RWPE1 (cell line): ENCODE measurements at regions not wholly inside any gene's neighbourhood (a gene's known extent, or its start where the extent isn't known, plus 50 kb on each side); places are given as distances from the start of the nearest gene placed in this dataset.
A peak's percentile ranks its signal among the peaks of the same experiment; 100 is the strongest.

Experiments used
- CTCF ChIA-PET: fragments of 350-600 bp; sonication (Branson Sonifier 250); formaldehyde crosslinking; extraction: SDS; loops from one replicate; lab custom pipeline; 2021; lab: Yijun Ruan, JAX
- POLR2A ChIA-PET: fragments of 400-600 bp; formaldehyde crosslinking; extraction: SDS; loops from one replicate; lab custom pipeline; 2020; ENCODE audit warnings: antibody characterized with exemption; ENCODE audit not compliant: low non-redundant PET; lab: Yijun Ruan, JAX
- DNase-seq: peaks from one replicate; pipeline ENCODE4 v3.0.0; 2012; ENCODE audit warnings: low spot score
- H3K27ac ChIP-seq: fragments of 450-650 bp; 2 replicates; pipeline ENCODE4 v1.5.1; 2017
- TF ChIP-seq, protein P1 (sequence below): fragments of 450-650 bp; conservative IDR thresholded peaks from 2 replicates; pipeline ENCODE4 v1.5.1; 2017; ENCODE audit warnings: low read depth, mild to moderate bottlenecking

DNA sequence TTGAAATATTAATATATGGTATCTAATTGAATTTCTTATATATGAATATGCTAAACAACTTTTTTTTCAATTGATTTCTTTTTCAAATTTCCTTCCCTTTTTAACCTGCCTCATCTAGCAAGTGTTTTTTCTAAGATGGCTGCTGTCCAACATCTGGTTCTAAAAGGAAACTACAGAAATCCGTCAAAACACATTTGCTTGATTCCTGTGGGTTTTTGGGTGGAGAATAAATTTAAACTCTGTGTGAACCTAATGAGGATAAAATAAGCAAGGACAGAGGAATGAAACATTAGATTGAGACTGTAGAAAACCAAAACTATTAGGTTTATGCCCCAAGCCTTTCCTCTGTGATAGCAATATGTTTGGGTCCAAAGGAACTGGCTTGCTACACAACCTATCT is 75.5 kb upstream of the STARD3NL start:
- no peak overlapping the region for H3K27ac ChIP-seq
- ChIA-PET POLR2A (no interaction called here), CTCF (no interaction called here)
- no peak for DNase-seq
- TF ChIP-seq, protein P1, sequence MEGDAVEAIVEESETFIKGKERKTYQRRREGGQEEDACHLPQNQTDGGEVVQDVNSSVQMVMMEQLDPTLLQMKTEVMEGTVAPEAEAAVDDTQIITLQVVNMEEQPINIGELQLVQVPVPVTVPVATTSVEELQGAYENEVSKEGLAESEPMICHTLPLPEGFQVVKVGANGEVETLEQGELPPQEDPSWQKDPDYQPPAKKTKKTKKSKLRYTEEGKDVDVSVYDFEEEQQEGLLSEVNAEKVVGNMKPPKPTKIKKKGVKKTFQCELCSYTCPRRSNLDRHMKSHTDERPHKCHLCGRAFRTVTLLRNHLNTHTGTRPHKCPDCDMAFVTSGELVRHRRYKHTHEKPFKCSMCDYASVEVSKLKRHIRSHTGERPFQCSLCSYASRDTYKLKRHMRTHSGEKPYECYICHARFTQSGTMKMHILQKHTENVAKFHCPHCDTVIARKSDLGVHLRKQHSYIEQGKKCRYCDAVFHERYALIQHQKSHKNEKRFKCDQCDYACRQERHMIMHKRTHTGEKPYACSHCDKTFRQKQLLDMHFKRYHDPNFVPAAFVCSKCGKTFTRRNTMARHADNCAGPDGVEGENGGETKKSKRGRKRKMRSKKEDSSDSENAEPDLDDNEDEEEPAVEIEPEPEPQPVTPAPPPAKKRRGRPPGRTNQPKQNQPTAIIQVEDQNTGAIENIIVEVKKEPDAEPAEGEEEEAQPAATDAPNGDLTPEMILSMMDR = no peak

DNA sequence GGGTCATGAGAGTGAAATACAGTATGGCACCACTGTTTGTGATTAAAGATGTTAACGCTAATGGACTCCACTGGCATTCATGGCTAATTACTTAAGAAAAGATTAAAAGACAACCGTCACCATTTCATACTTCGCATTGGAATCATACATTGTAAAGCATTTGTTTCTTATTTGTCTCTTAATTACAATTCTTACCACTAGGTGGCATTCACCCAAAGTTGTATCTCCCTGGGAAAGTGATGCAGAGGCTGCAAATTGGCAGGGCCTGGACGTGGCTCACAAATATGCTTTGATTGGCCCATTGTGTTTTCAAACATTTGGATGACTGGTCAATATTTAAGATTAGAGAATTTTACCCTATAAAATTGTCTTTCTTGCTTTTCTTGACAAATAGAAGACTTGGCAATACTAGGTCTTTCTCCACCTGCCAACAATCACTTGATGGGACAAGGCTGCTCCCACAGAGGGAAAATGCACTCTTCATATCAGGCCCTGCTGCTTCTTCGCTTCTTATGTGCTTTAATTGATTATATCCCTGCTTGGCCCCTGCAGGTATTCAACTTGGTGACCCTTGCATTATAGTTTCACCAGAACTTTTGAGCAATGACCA is 72.1 kb upstream of the STARD3NL start:
- ChIA-PET POLR2A (no interaction called here), CTCF (interaction anchor here (0.8 to 0.9 kb wide), 2 partner anchors 117 kb away, joined by 4 read pairs; no protein-coding TSS in a partner anchor)
- DNase-seq = peak; percentile 46
- TF ChIP-seq, protein P1 = peak; percentile 77
- H3K27ac ChIP-seq = no peak overlapping the region

DNA sequence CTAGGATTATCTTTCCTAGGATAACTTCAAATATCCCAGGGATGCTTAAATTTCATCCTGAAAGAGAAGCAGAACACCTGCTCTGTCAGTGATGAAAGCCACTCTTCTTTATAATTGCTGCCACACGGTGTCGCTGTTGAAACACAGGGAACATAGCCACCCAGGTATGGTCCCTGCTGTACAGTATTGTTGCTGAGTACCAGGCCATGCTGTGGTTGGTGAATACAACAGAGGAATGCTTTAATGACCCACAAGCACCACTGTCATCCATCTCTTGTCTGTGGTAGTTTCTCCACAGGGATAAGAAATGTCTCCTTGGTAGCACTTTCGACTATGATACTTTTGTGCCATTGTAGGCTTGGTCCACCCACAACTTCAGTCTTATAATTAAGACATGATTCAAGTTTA is 70.6 kb upstream of the STARD3NL start:
- TF ChIP-seq, protein P1 = peak; percentile 90
- DNase-seq = peak; percentile 70
- CTCF ChIA-PET = interaction anchor here (1.3 to 2.6 kb wide), 2 partner anchors 115 to 211 kb away, joined by 4 to 13 read pairs; no protein-coding TSS in a partner anchor
- POLR2A ChIA-PET = no interaction called here
- H3K27ac ChIP-seq = no peak overlapping the region

DNA sequence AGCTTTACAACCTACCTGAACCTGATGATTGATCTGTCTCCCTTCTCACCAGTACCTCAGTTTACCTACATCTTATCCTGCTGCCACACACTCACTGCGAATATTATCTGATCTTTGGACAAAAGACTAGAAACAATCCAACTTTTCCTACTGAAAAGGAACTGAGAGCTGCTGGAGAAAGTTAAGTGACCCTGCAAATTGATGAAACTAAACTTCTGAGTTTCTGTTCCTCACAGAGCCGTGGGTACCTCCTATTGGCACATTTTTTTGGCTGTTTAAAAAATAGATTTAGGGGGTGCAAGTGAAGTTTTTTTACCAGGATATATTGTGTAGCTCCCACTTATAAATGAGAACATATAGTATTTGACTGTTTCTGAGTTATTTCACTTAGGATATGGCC is 66.0 kb upstream of the STARD3NL start:
- POLR2A ChIA-PET = no interaction called here
- TF ChIP-seq, protein P1 = no peak

DNA sequence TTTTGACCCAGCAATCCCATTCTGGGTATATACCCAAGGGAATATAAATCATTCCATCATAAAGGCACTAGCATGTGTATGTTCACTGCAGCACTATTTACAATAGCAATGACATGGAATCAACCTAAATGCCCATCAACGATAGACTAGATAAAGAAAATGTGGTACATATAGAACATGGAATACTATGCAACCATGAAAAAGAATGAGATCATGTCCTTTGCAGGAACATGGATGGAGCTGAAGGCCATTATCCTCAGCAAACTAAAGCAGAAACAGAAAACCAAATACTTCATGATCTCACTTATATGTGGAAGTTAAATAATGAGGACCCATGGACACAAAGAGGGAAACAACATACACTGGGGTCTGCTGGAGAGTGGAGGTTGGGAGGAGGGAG is 58.0 kb upstream of the STARD3NL start:
- ChIA-PET CTCF (no interaction called here), POLR2A (no interaction called here)
- TF ChIP-seq, protein P1 = no peak
- DNase-seq = no peak
- no peak overlapping the region for H3K27ac ChIP-seq

More for the DNA sequence above, 66.0 kb upstream of the STARD3NL start:
- CTCF ChIA-PET = no interaction called here
- H3K27ac ChIP-seq = no peak overlapping the region
- no peak for DNase-seq

DNA sequence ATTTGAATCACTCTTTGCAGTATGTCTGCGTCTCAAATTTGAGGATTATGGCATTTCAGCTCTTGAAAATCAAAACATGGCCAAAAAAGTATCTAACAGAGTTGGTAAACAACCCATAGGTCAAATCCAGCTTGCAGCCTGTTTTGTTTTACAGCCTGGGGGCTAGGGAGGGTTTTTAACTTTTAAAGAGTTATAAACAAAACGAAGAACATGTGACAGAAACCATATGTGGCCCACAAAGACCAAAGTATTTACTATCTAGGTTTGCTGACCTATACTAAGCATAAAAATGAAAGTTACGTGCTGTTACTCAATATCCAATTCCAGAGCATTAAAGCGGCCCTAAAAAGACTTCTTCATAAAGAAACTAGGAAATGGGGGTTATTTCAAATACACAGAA is 55.5 kb upstream of the STARD3NL start:
- TF ChIP-seq, protein P1 = no peak
- DNase-seq = no peak
- ChIA-PET CTCF (no interaction called here), POLR2A (no interaction called here)
- H3K27ac ChIP-seq = no peak overlapping the region
